Activated naive CD8-positive, alpha-beta T cell treated with anti-CD3 and anti-CD28 coated beads, Interleukin-2, amount 50 U/mL, for 24 hours (primary cell): ENCODE measurements at regions not wholly inside any gene's neighbourhood (a gene's known extent, or its start where the extent isn't known, plus 50 kb on each side); places are given as distances from the start of the nearest gene placed in this dataset.
"Not testable (repeated sequence)": the region's sequence is repeated elsewhere in the genome, so short reads cannot be mapped to it uniquely, and the experiment has no call there.

ENCODE experiments used
- ATAC-seq: fragments of 150-1000 bp; cut with Tn5 transposase; one replicate; pipeline ENCODE4 v1.10.0; 2021
- DNase-seq: peaks from one replicate; pipeline ENCODE4 v3.0.0; 2021
- H3K27ac Mint-ChIP-seq: one replicate; pipeline ENCODE4 v1.8.0; 2021; ENCODE audit warnings: mild to moderate bottlenecking, mixed read lengths
- H3K27me3 Mint-ChIP-seq: one replicate; pipeline ENCODE4 v1.8.0; 2021; ENCODE audit warnings: mixed read lengths
- H3K36me3 Mint-ChIP-seq: one replicate; pipeline ENCODE4 v1.8.0; 2021; ENCODE audit warnings: low read depth, mixed read lengths
- H3K4me1 Mint-ChIP-seq: one replicate; pipeline ENCODE4 v1.8.0; 2021; ENCODE audit warnings: mixed read lengths
- H3K4me3 Mint-ChIP-seq: one replicate; pipeline ENCODE4 v1.8.0; 2021; ENCODE audit warnings: mild to moderate bottlenecking, moderate library complexity, mixed read lengths
- H3K9me3 Mint-ChIP-seq: one replicate; pipeline ENCODE4 v1.8.0; 2021; ENCODE audit warnings: mixed read lengths

DNA sequence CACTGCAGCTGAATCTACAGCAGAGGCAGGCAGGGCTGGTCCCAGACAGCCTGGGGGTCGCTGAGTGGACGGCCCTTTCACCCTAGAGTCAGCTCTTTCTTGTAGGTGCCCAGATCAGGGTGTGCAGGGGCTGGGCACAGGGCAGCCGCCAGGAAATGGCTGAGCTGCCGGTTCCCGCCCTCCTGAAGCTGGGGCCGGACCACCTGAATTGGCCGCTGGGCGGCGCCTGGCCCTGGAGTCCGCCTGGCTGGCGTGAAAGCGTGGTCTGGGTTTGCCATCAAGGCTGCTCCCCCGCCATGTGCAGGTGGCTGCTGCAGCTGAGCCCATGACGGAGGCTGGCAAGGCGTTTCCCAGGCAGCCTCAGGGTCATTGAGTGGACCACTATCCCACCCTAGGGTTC is 85.7 kb downstream of the POTEM start:
- ATAC-seq, H3K4me3 Mint-ChIP-seq, H3K9me3 Mint-ChIP-seq, DNase-seq, H3K27me3 Mint-ChIP-seq, H3K4me1 Mint-ChIP-seq, H3K36me3 Mint-ChIP-seq, H3K27ac Mint-ChIP-seq: not testable (repeated sequence)

GRCh38 chr14:19053426-19054050 is 86.3 kb downstream of the POTEM start:
- not testable (repeated sequence) for H3K9me3 Mint-ChIP-seq, H3K27me3 Mint-ChIP-seq, H3K27ac Mint-ChIP-seq, DNase-seq, H3K4me3 Mint-ChIP-seq, H3K4me1 Mint-ChIP-seq, H3K36me3 Mint-ChIP-seq
- ATAC-seq = peak; percentile 24

DNA sequence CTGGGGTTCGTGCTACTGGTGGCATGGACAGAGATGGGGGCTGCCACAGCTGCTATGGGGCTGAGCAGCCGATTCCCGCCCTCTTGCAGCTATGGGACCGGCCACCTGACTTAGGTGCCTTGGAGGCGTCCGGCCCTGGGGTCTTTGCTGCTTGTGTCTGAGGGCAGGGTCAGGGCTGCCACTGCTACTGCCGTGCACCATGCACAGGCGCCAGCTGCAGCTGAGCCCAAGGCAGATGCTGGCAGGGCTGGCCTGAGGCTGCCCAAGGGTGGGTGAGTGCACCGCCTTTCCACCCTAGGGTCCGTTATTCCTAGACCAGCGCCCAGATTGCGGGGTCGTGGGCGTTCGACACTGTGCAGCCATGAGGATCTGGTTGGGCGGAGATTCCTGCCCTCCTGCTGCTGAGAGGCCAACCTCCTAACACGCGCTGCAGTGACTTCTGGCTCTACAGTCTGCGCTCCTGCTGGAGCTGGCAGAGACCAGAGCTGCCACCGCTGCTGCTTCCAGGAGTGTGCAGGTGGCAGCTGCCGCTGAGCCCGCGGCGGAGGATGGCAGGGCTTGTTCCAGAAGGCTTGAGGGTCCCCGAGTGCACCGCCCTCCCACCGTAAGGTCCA is 87.0 kb downstream of the POTEM start:
- H3K4me3 Mint-ChIP-seq, H3K9me3 Mint-ChIP-seq, H3K27ac Mint-ChIP-seq, H3K36me3 Mint-ChIP-seq, DNase-seq, ATAC-seq, H3K27me3 Mint-ChIP-seq, H3K4me1 Mint-ChIP-seq: not testable (repeated sequence)

- ATAC-seq, H3K4me1 Mint-ChIP-seq, H3K4me3 Mint-ChIP-seq, DNase-seq, H3K27me3 Mint-ChIP-seq, H3K9me3 Mint-ChIP-seq, H3K36me3 Mint-ChIP-seq, H3K27ac Mint-ChIP-seq: not testable (repeated sequence)
These were observed 87.7 kb downstream of the POTEM start for GRCh38 chr14:19054934-19055333.

- not testable (repeated sequence) for DNase-seq, H3K36me3 Mint-ChIP-seq, ATAC-seq, H3K9me3 Mint-ChIP-seq, H3K27me3 Mint-ChIP-seq, H3K27ac Mint-ChIP-seq, H3K4me3 Mint-ChIP-seq, H3K4me1 Mint-ChIP-seq
These were observed 91.8 kb downstream of the POTEM start for GRCh38 chr14:19059066-19059465.

DNA sequence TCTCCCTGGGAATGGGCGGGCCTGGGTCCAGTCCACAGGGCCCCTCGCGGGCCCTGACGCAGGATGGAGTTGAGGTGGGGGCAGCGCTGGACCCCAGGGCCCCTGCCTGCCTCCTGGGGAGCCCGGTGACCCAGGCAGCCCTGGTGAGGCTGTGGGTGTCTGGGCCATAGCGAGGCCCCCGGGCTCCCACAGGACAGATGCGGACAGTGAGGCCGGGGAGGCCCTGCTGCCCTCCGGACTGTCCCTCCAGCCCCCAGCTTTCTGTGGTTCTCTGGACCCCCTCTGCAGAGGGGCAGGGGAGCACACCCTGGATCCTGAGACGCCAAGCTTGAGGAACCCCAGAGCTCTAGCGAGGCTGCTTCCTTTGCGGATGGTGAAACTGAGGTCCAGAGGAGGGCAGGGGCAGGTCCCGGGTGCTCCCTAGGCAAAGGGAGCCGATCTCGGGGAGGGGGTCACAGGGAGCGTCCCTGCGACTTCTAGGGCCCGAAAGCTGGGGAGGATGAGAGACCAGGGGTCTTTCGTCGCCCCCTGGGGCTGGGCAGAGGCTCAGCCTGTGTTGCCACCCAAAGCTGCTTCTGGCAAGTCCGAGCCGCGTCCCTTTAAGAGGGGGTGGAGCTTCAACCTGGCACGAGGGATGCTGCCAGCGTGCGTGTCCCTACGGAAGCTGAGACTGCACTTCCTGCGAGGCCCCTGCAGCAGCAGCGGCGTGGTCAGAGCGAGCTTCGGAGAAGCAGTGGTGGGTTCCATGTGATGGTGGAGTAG is 94.6 kb downstream of the POTEM start:
- not testable (repeated sequence) for H3K36me3 Mint-ChIP-seq, H3K4me1 Mint-ChIP-seq, H3K27me3 Mint-ChIP-seq, H3K9me3 Mint-ChIP-seq, DNase-seq, H3K4me3 Mint-ChIP-seq, H3K27ac Mint-ChIP-seq
- ATAC-seq = peak; percentile 43

DNA sequence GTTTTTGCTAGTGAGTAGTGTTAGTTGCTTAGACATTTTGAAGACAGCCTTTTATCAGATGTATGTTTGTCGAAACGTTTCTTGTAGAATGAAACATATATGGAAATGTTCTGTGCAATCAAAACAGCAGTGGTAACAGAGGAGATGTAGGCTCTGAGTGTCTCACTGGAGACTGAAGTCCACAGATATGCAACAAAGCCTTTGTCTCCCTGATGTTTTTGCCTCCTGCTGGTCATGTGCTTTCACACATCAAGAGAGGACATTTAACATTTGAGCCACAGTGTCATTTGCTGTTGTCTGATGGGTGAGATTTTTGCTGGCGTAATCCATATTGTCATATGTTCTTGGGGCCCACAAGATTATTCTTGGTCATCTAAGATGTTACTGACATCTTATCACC is 101.7 kb downstream of the POTEM start:
- DNase-seq, ATAC-seq, H3K36me3 Mint-ChIP-seq, H3K27me3 Mint-ChIP-seq, H3K4me1 Mint-ChIP-seq, H3K9me3 Mint-ChIP-seq, H3K27ac Mint-ChIP-seq, H3K4me3 Mint-ChIP-seq: not testable (repeated sequence)

DNA sequence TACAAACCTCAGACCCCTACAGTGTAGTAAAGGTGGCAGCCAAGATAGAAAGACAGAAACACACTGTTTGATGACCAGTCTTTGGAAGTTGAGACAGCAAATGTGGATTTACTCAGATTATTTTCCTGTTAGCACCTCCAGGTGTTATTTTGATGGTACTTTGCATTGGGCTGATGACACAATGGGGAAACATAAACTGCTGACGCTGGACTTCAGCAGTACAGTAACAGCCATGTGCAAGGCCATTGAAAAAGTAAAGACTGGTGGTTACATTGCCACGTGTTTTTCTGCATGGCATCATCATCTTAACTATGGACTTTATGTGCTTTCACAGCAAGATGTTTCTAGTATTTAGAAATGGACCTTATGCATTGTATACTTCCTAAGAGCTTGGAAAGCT is 105.3 kb downstream of the POTEM start:
- not testable (repeated sequence) for ATAC-seq, H3K27ac Mint-ChIP-seq, H3K36me3 Mint-ChIP-seq, H3K9me3 Mint-ChIP-seq, DNase-seq, H3K4me1 Mint-ChIP-seq, H3K27me3 Mint-ChIP-seq, H3K4me3 Mint-ChIP-seq

GRCh38 chr14:19088632-19089031 is 121.4 kb downstream of the POTEM start:
- not testable (repeated sequence) for ATAC-seq, H3K36me3 Mint-ChIP-seq, DNase-seq, H3K4me1 Mint-ChIP-seq, H3K4me3 Mint-ChIP-seq, H3K27me3 Mint-ChIP-seq, H3K9me3 Mint-ChIP-seq, H3K27ac Mint-ChIP-seq

DNA sequence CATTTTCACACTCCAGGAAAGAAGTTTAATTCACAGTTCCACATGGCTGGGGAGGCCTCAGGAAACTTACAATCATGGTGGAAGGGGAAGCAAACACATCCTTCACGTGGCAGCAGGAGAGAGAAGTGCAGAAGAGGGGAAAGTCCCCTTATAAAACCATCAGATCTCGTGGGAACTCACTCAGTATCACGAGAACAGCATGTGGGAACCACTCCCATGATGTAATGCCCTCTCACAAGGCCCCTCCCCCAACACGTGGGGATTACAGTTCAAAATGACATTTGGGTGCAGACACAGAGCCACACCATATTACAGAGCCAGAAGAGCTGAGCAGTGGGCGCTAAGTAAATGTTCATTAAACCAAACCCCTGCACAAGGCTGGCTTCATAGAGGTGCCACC is 126.0 kb downstream of the POTEM start:
- H3K27ac Mint-ChIP-seq, H3K9me3 Mint-ChIP-seq, H3K36me3 Mint-ChIP-seq, H3K27me3 Mint-ChIP-seq, H3K4me3 Mint-ChIP-seq, H3K4me1 Mint-ChIP-seq, DNase-seq, ATAC-seq: not testable (repeated sequence)

DNA sequence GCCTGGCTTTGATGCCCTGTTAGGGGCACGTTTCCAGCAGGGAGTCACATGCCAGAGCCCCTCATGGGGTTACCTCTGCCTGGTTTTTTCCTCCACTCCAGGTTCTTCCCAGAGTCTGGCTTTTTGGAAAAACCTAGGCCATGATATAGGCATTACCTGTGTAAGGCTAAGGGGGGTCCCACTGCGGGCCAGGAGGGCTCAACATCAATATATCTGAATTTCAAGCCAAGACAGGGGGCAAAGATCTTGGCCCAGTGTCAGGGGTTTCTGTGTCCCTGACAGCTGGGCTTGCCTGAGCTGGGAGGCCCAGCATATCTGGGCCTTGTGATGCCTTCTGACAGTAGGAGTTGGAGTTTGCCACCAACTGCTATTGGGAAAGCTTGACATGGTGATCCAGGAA is 127.5 kb downstream of the POTEM start:
- not testable (repeated sequence) for H3K9me3 Mint-ChIP-seq, H3K4me1 Mint-ChIP-seq, H3K36me3 Mint-ChIP-seq, H3K4me3 Mint-ChIP-seq, H3K27me3 Mint-ChIP-seq, DNase-seq, H3K27ac Mint-ChIP-seq, ATAC-seq

DNA sequence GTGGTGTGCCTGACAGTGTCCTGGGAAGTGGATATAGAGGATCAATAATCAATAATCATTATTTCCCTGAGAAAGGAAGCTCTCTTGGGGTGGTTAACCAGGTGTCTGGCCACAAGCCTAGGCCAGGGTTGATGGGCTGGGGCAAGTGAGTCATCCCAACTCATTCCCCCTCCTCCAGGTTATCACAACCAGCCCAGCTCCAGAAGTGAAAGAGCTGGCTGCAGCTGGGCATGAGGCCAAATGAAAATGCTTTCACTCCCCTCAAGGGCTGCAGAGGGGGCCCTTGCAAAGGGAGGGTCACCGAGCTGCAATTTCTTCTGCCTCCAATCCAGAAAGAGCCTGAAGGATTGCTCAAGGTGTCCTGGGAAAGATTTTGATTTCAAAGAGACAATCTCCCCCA is 127.9 kb downstream of the POTEM start:
- not testable (repeated sequence) for DNase-seq, H3K9me3 Mint-ChIP-seq, H3K27ac Mint-ChIP-seq, H3K27me3 Mint-ChIP-seq, H3K4me1 Mint-ChIP-seq, H3K36me3 Mint-ChIP-seq, H3K4me3 Mint-ChIP-seq, ATAC-seq

DNA sequence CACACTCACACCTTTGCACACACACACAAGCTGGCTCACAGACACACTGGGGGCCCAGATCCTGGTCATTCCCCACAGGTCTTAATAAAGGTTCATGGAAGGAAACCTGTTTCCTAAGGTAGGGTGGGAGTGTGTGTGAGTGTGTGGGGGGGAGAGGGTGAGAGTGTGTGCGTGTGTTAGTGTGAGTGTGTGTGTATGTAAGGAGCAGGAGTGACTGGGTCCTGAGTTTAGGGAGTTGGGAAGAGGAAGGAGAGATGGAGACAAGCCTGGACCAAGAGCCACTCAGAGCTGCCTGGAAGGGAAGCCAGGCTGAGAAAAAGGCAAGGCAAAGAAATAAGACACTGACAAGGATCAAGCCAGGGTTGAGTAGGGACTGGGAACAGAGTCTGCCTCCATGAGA is 129.2 kb downstream of the POTEM start:
- H3K4me1 Mint-ChIP-seq, H3K9me3 Mint-ChIP-seq, H3K36me3 Mint-ChIP-seq, H3K27me3 Mint-ChIP-seq, H3K4me3 Mint-ChIP-seq, H3K27ac Mint-ChIP-seq, ATAC-seq, DNase-seq: not testable (repeated sequence)

DNA sequence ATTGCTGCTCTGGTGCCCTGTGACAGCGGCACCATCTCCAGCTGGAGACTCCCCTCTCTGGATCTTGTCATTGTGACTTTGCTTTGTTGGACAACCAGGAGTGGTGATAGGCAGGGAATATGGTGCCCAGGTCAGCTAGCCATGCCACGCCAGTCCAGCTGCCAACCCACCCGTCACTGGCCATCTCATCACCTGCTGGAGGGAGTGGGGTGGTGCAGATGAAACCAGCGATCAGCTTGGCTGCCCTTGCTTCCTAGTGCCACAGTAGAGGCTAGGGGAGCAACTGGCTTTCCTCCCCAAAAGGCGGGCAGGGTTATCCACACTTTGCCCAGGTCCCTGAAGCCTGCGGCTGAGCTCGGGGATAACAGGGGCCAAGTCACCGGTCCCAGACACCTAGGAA is 129.6 kb downstream of the POTEM start:
- not testable (repeated sequence) for H3K27me3 Mint-ChIP-seq, H3K4me3 Mint-ChIP-seq, ATAC-seq, H3K27ac Mint-ChIP-seq, H3K36me3 Mint-ChIP-seq, H3K9me3 Mint-ChIP-seq, H3K4me1 Mint-ChIP-seq, DNase-seq

DNA sequence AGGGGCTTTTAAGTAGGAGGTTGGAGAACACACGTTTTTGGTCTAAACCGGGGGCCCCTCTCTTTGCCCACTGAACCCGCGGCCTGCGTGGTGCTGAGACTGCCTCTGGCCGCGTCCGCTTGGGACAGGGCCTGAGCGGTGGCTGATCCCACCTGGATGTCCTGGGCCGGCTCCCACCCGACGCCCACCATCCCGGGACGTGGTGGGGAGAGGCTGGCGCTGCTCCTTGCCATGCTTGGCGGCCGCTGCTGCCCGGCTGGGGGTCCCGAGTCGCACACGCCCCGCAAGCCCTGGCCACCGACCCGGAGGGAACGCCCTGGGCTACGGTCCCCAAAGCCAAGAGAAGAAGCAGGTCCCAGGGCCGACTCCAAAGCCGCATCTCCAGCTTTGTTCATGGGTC is 130.1 kb downstream of the POTEM start:
- not testable (repeated sequence) for H3K4me3 Mint-ChIP-seq, H3K4me1 Mint-ChIP-seq, DNase-seq, H3K27me3 Mint-ChIP-seq, ATAC-seq, H3K9me3 Mint-ChIP-seq, H3K27ac Mint-ChIP-seq, H3K36me3 Mint-ChIP-seq
